ENCODE measurements at regions not wholly inside any gene's neighbourhood (a gene's known extent, or its start where the extent isn't known, plus 50 kb on each side); places are given as distances from the start of the nearest gene placed in this dataset.
"Not testable (repeated sequence)": the region's sequence is repeated elsewhere in the genome, so short reads cannot be mapped to it uniquely, and the experiment has no call there.

DNA sequence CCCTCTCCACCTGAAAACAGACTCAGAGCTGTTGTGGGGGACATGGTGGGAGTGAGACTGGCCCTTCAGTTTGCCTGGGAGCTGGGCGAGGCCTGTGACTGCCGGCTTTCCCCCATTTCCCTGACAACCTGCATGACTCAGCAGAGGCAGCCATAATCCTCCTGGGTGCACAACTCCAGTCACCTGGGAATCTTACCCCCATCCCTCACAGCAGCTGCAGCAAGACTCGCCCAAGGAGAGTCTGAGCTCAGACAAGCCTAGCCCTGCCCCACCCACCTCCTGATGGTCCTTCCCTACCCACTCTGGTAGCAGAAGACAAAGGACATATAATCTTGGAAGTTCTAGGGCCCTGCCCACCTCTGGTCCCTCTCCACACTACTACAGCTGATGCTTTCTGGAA lies 207.3 kb upstream of the ARID2 start:
- DNase-seq = no peak
- no peaks in the 10 kb centered on the region for H3K36me3 ChIP-seq
- intact Hi-C loops (cut with micrococcal nuclease) = no loop called here

DNA sequence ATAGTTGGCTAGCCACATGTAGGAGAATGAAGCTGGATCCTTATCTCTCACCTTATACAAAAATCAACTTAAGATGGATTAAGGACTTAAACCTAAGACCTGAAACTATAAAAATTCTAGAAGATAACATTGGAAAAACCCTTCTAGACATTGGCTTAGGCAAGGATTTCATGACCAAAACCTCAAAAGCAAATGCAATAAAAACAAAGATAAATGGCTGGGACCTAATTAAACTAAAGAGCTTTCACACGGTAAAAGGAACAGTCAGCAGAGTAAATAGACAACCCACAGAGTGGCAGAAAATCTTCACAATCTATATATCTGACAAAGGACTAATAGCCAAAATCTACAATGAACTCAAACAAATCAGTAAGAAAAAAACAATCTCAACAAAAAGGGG lies 202.7 kb upstream of the ARID2 start:
- H3K27ac ChIP-seq (replicated peaks); H3K4me3 ChIP-seq; intact Hi-C loops (cut with micrococcal nuclease); DNase-seq; H3K27me3 ChIP-seq (ENCODE audit: low read depth); H3K4me1 ChIP-seq; H3K36me3 ChIP-seq: not testable (repeated sequence)
- H3K9me3 ChIP-seq (replicated peaks) = peaks cover 63% of the 10 kb centered on the region

More for the DNA sequence above, 207.3 kb upstream of the ARID2 start:
- Histone ChIP-seq H3K4me1 (no peaks in the 10 kb centered on the region), H3K27me3 (ENCODE audit: low read depth) (no peaks in the 10 kb centered on the region), H3K9me3 (replicated peaks) (peaks cover 30% of the 10 kb centered on the region), H3K4me3 (no peak overlapping the region), H3K27ac (replicated peaks) (no peak overlapping the region)
- TF ChIP-seq, protein P1, sequence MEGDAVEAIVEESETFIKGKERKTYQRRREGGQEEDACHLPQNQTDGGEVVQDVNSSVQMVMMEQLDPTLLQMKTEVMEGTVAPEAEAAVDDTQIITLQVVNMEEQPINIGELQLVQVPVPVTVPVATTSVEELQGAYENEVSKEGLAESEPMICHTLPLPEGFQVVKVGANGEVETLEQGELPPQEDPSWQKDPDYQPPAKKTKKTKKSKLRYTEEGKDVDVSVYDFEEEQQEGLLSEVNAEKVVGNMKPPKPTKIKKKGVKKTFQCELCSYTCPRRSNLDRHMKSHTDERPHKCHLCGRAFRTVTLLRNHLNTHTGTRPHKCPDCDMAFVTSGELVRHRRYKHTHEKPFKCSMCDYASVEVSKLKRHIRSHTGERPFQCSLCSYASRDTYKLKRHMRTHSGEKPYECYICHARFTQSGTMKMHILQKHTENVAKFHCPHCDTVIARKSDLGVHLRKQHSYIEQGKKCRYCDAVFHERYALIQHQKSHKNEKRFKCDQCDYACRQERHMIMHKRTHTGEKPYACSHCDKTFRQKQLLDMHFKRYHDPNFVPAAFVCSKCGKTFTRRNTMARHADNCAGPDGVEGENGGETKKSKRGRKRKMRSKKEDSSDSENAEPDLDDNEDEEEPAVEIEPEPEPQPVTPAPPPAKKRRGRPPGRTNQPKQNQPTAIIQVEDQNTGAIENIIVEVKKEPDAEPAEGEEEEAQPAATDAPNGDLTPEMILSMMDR (IDR thresholded peaks at IDR 0.05; ENCODE audit: borderline replicate concordance) = no peak

DNA sequence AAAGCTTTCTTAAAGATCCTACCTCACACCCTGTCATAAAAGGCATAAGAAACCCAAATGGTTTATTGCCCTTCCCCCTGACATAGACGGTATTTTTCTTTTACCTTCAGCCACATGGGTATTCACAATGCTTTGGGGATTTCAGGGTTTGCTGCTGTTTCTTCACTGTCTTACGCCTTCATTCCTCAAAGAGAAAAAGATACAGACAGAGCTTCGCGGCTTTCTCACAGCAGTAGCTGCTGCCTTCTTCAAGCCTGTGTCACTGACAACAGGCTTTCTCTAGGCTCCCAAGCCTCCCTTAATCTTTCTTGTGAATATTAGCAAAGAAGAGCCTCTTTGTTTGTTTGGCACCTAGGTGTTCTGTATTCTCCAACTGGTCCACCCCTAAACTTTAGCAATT lies 197.4 kb upstream of the ARID2 start:
- TF ChIP-seq, protein P1 (IDR thresholded peaks at IDR 0.05; ENCODE audit: borderline replicate concordance) = no peak
- DNase-seq = no peak
- intact Hi-C loops (cut with micrococcal nuclease) = no loop called here
- H3K4me1 ChIP-seq = no peaks in the 10 kb centered on the region
- H3K27ac ChIP-seq (replicated peaks) = no peak overlapping the region
- no peaks in the 10 kb centered on the region for H3K27me3 ChIP-seq (ENCODE audit: low read depth)
- H3K9me3 ChIP-seq (replicated peaks) = peaks cover 34% of the 10 kb centered on the region
- H3K4me3 ChIP-seq = no peak overlapping the region
- no peaks in the 10 kb centered on the region for H3K36me3 ChIP-seq

DNA sequence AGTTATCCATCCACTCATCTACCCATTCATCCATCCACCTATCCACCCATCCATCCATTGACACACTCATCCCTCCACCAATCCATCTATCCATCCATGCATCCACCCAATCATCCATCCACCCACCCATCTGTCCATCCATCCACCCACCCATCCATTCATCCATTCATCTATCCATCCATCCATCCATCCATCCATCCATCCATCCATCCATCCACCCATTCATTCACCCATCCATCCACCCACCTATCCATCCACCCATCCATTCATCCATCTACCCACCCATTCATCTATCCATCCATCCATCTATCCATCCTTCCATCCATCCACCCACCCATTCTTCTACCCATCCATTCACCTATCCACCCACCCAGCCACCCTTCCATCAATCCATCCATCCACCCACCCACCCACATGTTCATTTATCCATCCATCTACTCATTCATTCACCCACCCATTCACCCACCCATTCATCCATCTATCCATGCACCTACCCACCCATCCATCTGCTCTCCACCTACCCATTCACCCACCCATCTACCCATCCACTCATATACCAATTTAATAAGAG lies 193.8 kb upstream of the ARID2 start:
- Histone ChIP-seq H3K4me1 (no peaks in the 10 kb centered on the region), H3K4me3 (no peak overlapping the region), H3K36me3 (no peaks in the 10 kb centered on the region), H3K27ac (replicated peaks) (no peak overlapping the region), H3K9me3 (replicated peaks) (no peaks in the 10 kb centered on the region), H3K27me3 (ENCODE audit: low read depth) (no peaks in the 10 kb centered on the region)
- intact Hi-C loops (cut with micrococcal nuclease) = no loop called here
- TF ChIP-seq, protein P1 (IDR thresholded peaks at IDR 0.05; ENCODE audit: borderline replicate concordance) = no peak
- DNase-seq = no peak

DNA sequence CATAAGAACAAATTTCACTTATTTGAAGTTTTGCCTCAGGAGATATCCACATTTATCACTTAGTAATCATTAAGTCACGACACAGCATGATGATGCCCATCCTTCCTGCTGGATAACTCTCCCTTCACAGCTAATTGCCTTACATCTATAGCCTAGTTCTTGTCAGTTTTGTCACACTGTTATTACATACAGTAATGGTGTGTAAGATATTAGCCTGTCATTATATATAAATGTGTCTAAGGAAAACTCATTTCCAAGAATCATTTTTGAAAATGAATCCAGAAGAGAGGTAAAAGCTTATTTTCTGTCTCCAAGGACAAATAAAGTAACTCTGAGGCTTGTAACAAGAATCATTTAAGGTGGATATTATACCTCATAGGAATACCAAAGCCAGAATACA lies 193.2 kb upstream of the ARID2 start:
- Histone ChIP-seq H3K36me3 (no peaks in the 10 kb centered on the region), H3K4me3 (no peak overlapping the region), H3K4me1 (no peaks in the 10 kb centered on the region), H3K9me3 (replicated peaks) (no peaks in the 10 kb centered on the region), H3K27me3 (ENCODE audit: low read depth) (no peaks in the 10 kb centered on the region), H3K27ac (replicated peaks) (no peak overlapping the region)
- intact Hi-C loops (cut with micrococcal nuclease) = no loop called here
- no peak for DNase-seq
- TF ChIP-seq, protein P1 (IDR thresholded peaks at IDR 0.05; ENCODE audit: borderline replicate concordance) = no peak

- DNase-seq = no peak
- Histone ChIP-seq H3K36me3 (no peaks in the 10 kb centered on the region), H3K27ac (replicated peaks) (no peak overlapping the region), H3K4me1 (no peaks in the 10 kb centered on the region), H3K4me3 (no peak overlapping the region), H3K27me3 (ENCODE audit: low read depth) (no peaks in the 10 kb centered on the region), H3K9me3 (replicated peaks) (no peaks in the 10 kb centered on the region)
- intact Hi-C loops (cut with micrococcal nuclease) = loop anchor here (10.0 kb wide), 1 partner anchor 204 kb away; no protein-coding TSS in a partner anchor
- TF ChIP-seq, protein P1 (IDR thresholded peaks at IDR 0.05; ENCODE audit: borderline replicate concordance) = no peak
These were observed 188.7 kb upstream of the ARID2 start for GRCh38 chr12:45540661-45541341.

All from left ventricle myocardium inferior (tissue), 1 donor.